GM04504 (cell line): ENCODE measurements at regions not wholly inside any gene's neighbourhood (a gene's known extent, or its start where the extent isn't known, plus 50 kb on each side); places are given as distances from the start of the nearest gene placed in this dataset.
"Not testable (repeated sequence)": the region's sequence is repeated elsewhere in the genome, so short reads cannot be mapped to it uniquely, and the experiment has no call there.

ENCODE experiments used
- DNase-seq: peaks from one replicate; pipeline ENCODE4 v3.0.0-alpha.2; 2012; ENCODE audit warnings: low read depth

DNA sequence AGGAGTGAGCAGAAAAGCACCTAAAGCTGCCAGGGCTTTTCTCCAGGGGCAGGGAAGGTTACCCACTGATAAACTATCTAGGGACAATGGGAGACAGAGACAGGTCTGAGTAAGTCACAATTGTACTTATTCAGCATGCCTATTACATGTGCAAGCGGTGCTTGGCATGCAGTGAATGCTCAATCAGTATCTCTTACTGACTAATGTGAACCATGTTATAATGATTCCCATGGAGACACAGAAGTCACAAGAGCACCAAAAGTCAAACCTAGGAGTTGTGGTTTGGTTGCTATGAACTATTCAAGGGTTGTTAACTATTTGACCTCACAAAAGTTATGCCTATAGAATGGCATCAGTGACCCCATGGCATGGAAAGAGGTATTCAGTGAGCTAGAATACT, 50.0 kb upstream of the RASGRP1 start:
- no peak for DNase-seq

GRCh38 chr15:38617831-38618230, 53.2 kb upstream of the RASGRP1 start:
- no peak for DNase-seq

- DNase-seq = no peak
Observed at GRCh38 chr15:38618242-38618955, 53.8 kb upstream of the RASGRP1 start.

- DNase-seq = no peak
Observed at GRCh38 chr15:38620098-38620497, 55.5 kb upstream of the RASGRP1 start.

DNA sequence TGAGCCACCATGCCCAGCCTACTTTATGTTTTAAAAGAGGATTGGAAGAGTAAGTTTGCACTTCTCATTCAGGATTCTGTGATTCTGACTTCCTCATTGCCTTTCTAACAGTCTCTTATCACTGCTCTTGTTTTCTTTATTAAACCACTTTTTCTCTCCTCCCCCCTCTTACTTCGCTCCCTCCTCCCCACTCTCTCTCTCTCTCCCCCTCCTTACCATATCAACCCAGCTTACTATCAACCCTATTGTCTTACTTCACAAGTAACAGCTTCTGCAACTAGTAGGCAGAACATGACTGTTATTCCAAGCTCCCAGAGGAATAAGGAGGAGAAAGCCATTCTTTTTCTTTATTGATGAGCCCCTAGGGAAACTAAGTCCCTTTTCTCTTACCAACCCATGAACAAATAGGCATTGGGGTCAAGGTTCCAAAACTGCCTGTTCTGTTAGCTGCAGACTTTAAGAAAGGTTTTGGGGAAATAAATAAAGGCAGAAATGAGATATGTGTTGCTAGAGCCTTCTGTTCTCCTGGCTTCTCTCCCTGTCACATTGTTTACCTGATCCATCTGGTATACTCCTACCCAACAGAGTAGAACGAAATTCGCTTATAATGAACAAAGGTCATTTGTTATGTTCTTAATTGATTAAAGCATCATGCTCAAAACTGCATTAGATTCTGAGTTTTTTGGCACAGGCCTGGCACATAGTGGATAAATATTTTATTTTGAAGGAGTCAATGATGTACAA, 56.4 kb upstream of the RASGRP1 start:
- DNase-seq = no peak

- no peak for DNase-seq
Observed at GRCh38 chr15:38622304-38622703, 57.7 kb upstream of the RASGRP1 start.

- no peak for DNase-seq
Observed at GRCh38 chr15:38622908-38623307, 58.3 kb upstream of the RASGRP1 start.

GRCh38 chr15:38623744-38624143, 59.1 kb upstream of the RASGRP1 start:
- no peak for DNase-seq

GRCh38 chr15:38624244-38625205, 59.9 kb upstream of the RASGRP1 start:
- no peak for DNase-seq

DNA sequence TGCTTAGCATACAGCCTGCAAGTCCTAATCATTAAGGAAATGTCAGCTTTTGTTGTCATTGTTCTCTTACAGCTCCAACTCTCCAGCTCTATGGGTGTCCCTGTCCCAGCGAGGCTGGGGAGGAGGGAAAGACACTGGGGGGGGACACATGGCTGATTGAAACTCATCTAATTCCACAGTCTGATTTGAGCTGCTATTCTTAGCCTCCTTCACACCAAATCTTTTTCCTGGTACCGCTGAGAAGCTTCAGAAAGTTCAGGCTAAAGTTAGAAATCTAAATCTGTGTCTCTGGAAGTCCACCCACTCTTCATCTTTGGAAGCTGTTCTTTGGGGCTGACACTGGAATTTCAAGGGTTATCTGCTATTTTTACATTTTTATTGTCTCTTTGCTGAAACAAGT, 61.3 kb upstream of the RASGRP1 start:
- no peak for DNase-seq

GRCh38 chr15:38626443-38627050, 61.9 kb upstream of the RASGRP1 start:
- no peak for DNase-seq

GRCh38 chr15:38627689-38628277, 63.2 kb upstream of the RASGRP1 start:
- DNase-seq = no peak

GRCh38 chr15:38631119-38632075, 66.8 kb upstream of the RASGRP1 start:
- no peak for DNase-seq

- DNase-seq = no peak
Observed at GRCh38 chr15:38635170-38635569, 70.6 kb upstream of the RASGRP1 start.

DNA sequence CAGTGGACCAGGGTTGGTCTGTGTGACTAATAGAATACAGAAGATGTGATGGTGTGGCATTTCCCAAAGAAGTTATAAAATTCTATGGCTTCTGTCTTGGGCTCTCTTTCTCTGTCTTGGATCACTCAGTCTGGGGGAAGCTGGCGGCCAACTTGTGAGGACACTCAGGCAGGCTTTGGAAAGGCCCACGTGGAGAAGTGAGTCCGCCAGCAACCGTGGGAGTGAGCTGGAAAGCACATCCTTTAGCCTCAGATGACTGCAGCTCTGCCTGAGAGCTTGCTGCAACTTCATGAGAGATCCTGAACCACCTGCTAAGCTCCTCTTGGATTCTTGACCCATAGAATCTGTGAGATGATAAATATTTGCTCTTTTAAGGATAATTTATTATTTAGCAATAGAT, 72.0 kb upstream of the RASGRP1 start:
- DNase-seq = no peak

DNA sequence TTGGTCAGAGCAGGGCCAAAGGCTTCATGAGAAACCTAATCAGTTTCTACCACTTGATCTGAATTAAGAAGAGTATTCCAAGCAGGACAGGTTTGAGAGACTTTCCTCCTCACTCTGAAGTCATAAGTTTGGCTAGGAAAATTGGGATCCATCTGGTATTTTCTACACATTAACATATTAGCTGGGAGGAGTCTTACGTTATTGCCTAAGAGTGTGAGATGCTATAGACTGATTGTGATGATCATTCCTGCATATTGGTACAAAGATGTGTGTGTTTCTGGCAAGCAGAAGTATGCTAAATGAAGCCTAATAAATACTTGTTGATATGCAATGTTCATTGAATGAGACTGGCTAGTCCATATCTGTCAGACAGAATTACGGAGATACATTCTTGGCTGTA, 73.5 kb upstream of the RASGRP1 start:
- DNase-seq = no peak

DNA sequence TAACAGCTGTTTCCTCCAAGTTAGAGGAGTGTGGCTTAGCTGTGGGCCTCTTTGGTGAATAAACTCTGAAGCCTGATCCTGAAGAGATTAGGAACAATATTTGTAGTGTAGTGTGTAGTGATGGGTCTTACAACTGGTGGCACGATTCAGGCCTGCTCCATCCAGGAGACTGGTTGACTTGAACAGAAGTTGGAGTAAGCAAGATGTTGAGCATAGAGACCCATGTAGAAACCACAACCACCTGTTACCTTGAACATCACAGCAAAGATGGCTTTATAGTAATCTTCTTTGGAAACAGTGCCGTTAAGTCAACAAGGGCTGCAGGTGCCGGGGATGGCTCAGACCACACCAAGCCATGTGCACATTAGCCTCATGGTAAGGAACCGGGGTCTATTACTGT, 74.2 kb upstream of the RASGRP1 start:
- DNase-seq = no peak

DNA sequence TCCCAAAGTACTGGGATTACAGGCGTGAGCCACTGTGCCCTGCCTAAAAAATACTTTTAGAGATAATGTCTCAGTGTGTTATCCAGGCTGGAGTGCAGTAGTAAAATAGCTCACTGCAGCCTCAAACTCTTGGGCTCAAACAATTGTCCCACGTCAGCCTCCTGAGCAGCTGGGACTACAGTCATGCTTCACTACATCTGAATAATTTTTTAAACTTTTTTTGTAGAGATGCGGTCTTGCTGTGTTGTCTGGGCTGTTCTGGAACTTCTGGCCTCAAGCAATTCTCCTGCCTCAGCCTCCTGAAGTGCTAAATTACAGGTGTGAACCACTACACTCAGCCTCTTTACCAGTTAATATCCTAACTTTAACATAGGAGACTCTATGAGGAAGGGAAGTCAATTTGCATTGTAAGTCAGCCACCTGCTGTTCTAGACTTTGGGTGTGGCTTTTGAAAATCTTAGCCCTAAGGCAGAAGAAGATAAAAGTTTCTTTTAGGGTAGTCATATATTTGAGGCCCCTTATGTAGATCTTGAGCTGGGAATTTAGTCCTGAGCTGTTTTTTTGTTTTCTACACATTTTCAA, 78.2 kb upstream of the RASGRP1 start:
- DNase-seq = no peak

DNA sequence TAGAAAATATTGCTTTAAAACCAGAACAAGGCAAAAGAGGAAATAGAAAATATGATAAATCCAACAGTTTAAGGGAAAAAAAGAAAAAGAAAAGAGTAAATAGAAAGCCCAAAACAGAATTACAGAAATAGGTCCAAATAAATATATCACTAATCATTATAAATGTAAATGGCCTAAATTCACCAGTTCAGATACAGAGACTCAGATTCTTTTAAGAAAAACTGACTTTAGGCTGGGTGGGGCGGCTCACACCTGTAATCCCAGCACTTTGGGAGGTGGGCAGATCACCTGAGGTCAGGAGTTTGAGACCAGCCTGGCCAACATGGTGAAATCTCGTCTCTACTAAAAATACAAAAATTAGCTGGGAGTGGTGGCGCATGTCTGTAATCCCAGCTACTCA, 79.7 kb upstream of the RASGRP1 start:
- not testable (repeated sequence) for DNase-seq

DNA sequence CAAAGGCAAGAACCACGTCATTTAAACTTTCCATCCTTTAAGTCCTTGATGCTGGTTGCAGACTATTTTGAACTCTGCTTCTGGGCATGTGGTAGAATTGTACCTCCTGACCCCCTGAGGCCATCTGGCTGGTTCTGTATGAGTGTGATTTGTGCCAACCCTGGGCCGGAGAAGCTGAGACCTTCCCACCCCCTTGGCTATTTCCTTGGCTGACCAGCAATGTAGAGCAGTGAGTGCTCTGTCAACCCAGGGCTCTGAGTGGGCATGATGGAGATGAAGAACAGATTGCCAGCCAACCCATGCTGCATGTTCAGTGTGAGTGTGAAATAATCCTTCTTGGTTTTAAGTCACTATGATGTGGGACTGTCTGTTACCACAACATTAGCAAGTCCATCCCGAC, 82.1 kb upstream of the RASGRP1 start:
- DNase-seq = no peak
